D341Med (cell line): ENCODE measurements at regions not wholly inside any gene's neighbourhood (a gene's known extent, or its start where the extent isn't known, plus 50 kb on each side); places are given as distances from the start of the nearest gene placed in this dataset.
"Not testable (repeated sequence)": the region's sequence is repeated elsewhere in the genome, so short reads cannot be mapped to it uniquely, and the experiment has no call there.

ENCODE experiments used
- DNase-seq: peaks from one replicate; pipeline ENCODE4 v3.0.0; 2012; ENCODE audit warnings: low spot score

DNA sequence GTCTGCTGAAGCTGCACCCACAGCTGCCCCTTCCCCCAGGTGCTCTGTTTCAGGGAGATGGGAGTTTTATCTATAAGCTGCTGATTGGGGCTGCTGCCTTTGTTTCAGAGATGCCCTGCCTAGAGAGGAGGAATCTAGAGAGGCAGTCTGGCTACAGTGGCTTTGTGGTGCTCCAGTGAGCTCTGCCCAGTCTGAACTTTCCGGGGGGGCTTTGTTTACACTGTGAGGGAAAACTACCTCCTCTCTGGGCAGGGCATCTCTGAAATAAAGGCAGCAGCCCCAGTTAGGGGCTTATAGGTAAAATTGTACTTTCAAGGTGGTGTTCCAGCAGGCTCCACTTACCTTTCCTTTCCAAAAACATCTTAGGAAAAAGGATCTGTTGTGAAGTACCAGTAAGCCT lies 242.2 kb downstream of the SPRY1 start:
- DNase-seq, result no peak

DNA sequence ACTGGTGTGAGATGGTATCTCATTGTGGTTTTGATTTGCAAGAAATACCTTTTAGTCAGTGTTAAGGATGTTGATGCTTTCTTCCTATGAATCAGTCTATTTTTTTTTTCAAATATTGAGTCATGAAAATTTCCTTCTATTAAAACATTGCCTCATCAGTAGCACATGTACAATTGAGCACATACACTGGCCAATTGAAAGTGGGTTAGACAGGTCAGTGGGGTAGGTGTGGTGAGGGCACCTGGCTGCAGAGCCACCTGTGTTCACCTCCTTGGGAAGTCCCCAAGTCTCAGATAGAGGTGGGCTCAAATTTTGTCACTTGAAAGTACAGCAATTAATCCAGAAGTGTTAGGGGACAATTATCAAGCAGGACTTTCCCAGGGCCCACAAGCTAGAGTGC lies 243.7 kb downstream of the SPRY1 start:
- no peak for DNase-seq

DNA sequence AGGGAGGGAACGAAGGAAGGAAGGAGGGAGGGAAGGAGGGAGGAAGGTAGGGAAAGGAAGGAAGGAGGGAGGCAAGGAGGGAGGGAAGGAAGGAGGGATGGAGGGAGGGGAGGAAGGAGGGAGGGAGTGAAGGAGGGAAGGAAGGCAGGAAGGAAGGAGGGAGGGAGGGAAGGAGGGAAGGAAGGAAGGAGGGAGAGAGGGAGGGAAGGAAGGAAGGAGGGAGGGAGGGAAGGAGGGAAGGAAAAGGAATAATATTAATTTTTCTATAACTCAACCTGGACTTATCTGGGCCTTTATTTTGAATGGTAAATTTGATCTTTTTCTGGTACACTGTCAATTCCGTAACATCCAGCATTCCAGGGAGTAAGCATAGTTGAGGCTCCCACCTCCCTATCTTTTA lies 244.2 kb downstream of the SPRY1 start:
- no peak for DNase-seq

DNA sequence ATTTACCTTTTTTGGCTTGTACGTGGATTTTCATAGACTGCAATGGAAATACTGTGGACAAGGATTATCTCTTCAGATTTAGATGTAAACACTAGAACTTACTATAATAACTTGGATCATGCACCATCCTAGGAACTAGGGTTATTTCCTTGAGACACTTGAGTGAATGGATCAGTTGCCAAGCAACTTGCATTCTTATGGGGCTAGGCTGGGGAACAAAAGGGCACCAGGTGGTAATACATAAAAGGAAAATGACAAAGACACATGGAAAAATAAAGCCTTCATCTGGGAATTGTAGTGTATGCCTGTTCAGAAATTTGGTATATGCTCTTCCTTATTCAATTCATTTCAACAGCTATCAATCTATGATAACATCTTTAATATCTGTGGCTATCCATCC lies 247.1 kb downstream of the SPRY1 start:
- no peak for DNase-seq

DNA sequence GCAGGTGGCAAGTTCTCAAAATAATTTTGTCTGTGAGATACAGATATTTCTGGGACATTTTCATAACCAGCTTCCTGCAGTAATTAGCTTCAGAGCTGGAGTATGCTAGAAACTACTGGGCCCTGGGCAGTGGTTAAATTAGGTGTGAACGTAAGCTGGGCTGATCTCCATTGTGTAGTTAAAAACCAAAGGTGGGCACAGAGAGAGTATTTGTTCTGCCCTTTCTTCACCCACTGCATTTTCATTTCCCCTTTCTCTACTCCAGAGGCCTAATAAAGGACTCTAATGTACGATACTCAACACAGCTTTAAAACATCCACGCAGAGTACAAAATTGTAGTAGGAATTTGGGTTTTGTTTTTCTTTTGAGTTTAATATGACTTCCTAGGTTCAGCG lies 252.7 kb downstream of the SPRY1 start:
- no peak for DNase-seq

DNA sequence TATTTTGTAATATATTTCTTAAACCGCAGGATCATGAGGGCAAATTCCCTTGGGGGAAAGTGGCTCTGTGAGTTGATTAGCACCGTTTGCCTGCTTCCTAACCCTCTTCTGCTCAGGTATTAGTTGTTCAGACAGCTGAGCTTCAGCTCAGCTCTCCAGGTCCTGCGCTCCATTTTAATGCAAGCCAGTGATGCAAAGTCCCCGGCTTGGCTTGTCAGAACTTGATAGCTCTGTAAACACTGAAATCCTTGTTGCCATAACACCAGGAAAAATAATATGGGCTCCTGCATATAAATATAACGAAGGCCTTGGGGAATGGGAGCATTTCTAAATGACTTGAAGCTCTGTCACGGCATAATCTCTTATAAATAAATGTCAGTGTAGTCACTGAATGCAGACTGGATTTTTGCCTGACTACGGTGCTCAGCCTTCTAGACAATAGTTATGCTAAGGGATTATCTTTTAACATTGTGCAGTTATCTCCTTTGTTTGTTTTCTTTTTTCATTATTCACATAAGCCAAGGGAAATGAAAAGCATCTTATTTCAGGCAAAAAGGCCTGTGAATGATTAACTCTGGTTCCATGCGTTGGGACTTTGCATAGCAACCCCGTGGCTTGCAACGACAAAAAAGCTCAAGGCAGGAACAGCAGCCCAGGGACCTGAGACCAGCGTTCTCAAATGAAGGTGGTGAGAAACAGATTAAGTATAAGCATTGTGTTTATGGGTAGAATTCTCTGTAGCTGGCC lies 253.2 kb downstream of the SPRY1 start:
- peak; percentile 18 for DNase-seq

DNA sequence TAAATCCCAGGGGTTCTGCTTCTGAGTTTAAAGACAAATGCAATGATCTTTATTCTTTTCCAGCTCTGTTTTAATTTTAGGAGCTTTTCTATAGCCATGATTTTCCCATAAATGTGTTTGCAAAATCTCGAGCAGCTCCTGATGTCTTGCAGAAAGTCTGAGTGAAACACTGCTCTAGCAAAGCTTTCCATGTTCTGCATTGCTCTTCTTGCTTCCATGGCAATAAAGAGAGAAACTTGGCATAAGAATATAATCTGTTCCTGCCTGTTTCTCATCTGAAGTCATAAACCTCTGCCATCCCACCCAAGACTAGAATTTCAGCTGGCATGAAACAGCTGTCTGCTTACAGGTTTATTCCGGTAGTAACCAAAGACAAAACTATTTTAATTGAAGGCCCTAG lies 254.5 kb downstream of the SPRY1 start:
- no peak for DNase-seq

DNA sequence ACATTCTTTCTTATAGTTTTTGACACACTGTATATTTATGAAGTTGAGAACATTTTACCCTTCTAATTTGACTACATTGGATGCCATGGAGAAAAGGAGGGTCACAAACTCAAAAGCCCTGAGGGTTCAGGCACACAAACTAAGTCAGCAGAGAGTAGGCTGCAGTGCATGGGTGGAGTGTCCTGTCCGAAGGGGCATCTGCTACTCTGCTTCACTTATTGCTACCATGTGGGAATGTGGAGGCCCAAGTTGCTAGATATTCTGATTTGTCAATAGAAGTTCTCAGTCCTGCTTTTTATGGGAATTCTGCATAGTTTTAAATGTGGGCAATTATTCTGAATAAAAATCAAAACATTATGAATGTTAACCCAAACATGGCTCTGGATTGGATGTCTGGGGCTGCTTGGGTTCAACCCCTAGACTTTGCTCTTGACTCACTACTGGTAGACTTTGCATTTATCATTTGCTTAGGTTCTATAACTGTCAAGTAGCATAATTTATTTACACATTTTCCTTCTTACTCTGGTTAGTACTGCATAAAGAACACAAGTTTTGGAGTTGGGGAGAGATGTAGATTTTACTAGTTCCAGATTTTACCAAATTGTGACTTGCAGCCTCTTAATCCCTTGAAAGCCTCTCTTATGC lies 255.1 kb downstream of the SPRY1 start:
- DNase-seq, result no peak

DNA sequence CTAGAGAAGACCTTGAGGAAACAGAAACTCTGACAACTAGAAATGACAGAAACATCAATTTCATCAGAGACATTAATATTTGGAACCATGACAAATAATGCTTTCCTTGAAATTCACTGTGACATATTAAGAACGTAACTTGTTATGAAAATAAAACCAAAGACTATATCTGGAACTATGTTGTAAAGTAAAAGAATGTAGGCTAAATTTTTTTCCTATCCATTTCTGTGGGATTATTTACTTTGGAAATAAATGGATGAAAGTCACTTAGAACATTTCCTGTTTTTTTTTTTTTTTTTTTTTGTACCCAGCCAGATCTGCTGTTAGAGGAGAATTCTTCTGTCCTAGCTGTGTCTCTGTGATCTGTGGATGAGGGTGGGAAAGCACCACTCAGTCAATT lies 255.9 kb downstream of the SPRY1 start:
- no peak for DNase-seq

DNA sequence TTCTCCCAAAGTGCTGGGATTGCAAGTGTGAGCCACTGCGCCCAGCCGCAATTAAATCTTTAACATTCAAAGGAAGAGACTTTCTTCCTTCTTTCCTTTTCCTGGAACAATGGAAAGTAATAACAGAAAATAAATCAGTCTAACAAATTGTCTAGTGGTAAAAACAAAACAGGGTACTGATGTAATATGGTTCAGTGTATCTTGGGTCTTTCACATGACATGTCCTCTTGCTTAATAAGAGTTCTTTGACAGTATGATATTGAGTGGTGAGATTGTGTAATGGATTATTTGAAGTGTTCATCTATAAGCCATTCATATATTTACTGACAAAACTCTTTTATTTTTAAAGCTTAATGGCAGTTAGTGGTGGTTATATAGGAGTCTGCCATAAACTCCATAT lies 256.6 kb downstream of the SPRY1 start:
- DNase-seq, result no peak

DNA sequence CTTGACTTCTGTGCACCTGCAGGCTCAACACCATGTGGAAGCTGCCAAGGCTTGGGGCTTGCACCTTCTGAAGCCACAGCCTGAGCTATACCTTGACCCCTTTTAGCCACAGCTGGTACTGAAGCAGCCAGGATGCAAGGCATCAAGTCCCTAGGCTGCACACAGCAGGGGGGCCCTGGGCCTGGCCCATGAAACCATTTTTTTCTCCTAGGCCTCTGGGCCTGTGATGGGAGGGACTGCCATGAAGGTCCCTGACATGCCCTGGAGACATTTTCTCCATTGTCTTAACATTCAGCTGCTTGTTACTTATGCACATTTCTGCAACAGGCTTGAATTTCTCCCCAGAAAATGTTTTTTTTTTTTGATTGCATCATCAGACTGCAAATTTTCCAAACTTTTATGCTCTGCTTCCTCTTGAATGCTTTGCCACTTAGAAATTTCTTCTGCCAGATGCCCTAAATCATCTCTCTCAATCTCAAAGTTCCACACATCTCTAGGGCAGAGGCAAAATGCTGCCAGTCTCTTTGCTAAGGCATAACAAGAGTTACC lies 260.2 kb downstream of the SPRY1 start:
- not testable (repeated sequence) for DNase-seq

DNA sequence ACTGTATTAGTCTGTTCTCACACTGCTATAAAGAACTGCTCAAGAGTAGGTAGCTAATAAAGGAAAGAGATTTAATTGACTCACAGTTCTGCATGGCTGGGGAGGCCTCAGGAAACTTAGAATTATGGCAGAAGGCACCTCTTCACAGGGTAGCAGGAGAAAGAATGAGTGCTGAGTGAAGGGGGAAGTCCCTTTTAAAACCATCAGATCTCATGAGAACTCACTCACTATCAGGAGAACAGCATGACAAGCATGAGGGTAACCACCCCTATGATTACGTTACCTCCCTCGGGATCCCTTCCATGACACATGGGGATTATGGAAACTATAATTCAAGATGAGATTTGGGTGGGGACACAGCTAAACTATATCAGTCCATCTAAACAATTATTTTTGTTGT lies 261.0 kb downstream of the SPRY1 start:
- DNase-seq, result not testable (repeated sequence)

DNA sequence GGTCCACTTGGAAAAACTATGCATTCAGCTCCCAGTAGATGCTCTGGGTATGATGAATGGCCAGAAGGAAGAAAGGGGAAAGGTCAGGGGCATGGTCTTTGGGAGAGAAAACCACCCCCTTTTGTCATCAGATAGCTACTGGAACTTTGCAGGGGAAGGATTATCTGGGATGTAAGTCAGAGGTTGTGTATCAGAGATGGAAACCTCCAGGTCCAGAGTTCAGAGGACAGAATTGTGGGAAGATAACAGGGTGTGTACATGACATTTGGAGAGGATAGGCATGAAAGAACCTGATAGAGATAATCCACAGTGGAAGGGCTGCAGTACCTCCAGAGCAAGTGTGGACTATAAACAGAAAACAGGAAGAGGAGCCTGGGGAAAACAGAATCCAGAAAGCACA lies 262.7 kb downstream of the SPRY1 start:
- no peak for DNase-seq

DNA sequence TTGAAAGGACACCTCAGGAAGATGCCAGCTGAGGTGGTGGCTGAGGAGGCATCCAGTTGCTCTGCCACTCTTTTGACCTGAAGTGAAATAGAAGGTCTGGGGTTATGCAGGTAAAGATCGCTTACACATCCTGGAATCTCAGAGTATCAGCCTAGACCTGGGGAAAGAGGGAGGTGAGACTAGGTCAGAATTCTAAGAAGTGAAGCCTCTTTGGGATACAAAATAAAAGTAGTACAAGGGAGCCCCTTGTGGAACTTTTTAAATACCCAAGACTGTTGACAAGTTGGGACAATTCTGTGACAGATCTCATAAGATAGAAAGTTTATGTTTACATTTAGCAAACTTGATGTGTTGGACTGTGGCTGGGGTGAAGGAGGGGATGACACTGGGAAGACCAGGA lies 263.1 kb downstream of the SPRY1 start:
- DNase-seq, result no peak

DNA sequence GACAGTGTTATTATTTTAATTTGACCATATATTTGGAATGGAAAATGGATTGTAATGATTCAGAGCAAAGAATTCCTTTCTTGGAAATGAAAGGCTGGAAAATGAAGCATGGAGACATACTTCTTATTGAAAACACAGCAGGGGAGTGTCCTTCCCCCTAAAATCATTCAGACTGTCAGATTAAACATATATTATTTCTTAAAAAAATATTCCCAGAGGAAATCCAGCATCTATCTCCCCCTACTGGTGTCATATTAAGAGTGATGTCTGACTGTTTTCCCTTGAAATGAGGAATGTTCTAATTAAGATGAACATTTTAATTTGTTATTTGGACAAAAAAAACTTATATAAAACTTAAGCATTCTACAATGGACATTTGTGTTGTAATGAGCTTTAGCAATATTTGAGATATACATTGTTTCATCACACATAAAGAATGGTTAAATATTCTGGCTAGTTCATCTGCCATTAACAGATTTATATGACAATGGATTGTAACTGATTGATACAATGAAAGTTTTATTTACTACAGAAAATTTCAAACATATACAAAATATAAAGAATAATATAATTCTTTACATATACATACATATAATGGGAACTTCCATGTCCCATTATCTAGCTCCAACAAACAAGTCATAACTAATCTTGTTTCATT lies 264.6 kb downstream of the SPRY1 start:
- no peak for DNase-seq

DNA sequence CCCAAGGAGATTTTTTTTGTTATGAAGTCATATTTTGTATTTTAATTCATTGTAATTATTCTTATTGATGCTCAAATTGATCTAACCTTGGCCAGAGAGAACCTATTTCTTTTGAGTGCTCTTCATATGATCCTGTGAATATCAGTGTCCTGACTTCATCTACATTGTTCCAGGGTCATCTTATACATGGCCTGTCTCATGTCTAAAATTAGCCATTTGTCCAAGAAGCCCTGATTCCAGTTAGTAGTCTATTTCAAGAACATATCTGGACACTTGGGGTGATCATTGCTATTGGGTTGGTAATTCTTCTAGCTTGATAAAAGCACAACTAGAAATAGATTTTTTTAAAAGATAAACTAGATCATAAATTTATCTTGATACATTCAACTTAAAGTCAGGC lies 266.2 kb downstream of the SPRY1 start:
- no peak for DNase-seq

DNA sequence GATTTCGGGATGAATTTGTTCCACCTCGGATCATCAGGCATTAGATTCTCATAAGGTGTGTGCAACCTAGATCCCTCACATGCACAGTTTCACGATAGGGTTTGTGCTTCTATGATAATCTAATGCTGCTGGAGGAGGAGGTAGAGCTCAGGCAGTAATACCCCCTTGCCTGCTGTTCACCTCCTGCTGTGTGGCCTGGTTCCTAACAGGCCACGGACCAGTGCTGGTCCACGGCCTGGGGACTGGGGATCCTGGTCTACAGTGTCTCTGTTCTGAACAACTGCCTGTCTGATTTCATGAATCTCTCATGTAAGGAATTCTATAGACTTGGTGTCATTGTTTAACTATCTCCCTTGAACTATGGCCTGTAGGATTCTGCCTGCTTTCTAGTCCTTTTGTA lies 269.9 kb downstream of the SPRY1 start:
- DNase-seq, result no peak

DNA sequence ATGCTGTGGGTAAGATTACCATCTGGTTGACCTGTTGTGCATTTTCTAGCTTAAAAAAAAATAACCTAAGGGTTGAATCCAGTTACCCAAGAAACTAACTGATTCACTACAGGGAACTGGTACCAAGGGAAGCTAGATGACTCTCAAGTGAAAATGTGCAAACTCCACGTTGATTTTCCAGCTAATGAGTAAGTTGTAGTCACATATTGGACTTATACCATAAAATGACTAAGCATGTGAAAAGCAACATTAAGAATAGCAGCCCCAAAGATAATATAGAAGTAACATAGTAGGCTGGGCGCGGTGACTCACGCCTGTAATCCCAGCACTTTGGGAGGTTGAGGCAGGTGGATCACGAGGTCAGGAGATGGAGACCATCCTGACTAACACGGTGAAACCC lies 270.9 kb downstream of the SPRY1 start:
- no peak for DNase-seq

DNA sequence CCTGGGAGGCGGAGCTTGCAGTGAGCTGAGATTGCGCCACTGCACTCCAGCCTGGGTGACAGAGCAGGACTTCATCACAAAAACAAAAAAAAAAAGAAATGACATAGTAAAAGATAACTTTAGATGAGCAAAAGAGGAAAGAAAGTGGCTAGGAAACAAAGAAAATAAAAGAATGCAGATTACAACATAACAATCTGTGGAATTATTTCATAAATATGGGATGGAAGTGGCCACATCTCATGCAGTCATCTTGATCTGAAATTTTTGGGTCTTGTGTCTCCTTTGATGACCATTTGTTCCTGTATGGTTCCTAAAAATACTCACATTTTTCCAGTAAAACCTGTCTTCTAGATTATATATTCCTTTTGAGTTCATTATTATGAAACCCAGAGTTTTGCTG lies 271.4 kb downstream of the SPRY1 start:
- DNase-seq, result no peak

DNA sequence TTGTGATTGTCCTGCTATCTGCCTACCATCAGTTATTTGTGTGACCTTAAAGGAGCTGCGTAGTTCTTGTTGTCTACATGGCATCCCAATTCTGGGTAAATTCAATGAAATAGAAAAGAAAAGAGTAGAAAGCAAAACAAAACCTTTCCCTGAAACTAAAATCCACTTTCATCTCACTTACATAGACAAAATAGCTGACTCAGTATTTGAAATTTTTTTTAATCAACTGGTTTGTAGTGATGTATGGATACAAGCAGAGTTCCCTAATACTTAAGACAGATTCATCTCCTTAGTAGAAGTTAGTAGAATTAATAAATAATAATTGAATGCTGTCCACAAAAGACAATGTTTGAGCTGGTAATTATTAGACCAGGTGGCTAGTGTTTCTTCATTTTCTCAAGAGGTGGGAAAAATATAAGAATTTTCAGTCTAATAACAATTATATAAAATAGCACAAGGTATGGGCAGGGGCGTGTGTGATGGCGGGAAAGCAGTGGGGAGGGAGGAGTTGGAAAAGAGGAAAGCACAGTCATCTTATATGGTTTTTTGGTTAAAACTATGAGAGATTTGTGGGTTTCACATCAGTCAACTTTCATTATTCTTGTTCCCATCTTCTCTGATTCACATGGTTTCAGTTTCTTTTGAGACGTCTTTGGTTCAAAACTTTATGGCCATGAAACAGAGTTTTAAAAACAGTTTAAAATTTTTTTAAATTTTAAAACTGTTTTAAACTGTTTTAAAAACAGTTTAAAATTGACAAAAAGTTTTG lies 275.2 kb downstream of the SPRY1 start:
- DNase-seq, result no peak

DNA sequence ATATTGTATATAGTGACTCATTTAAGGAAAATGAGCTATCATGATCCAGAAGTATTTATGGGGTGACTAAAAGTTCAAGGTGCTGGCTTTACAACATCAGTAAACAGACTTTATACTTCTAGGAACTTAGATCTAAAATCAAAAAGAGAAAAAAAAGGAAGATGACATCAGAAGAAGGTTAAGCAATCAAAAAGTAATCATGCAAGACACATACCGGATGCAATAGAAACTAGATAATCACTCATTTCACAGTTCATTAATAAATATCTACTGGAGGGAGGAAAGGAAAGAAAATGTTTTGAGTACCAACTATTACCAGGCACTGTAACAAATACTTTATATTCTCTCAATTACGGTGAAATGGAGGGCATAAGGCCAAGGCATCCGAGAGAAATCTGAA lies 276.4 kb downstream of the SPRY1 start:
- no peak for DNase-seq

DNA sequence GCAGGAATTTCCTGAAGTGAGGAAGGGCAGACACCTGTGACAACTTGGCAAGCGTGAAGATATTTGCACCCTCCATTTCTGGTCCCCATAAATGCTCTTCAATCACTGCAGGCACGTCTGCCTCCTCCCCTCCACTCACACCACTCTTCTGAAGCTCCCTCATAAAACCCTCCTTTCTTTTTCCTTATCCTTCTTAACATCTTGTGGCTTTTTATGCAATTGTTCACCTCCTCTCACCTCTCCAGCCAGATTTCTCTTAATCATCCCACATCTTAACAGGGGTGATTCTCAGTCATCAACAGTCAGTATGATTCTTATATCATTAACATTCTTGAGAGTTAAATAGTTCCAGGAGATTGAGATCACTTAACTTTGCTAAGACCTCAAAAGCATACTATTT lies 277.4 kb downstream of the SPRY1 start:
- no peak for DNase-seq
